Mesendoderm (in vitro differentiated cells): ENCODE measurements at regions not wholly inside any gene's neighbourhood (a gene's known extent, or its start where the extent isn't known, plus 50 kb on each side); places are given as distances from the start of the nearest gene placed in this dataset.

ENCODE experiments used
- DNase-seq: peaks from one replicate; pipeline ENCODE4 v3.0.0; 2013
- H2AK5ac ChIP-seq: 2 replicates; pipeline ENCODE4 v1.6.1; 2013; ENCODE audit warnings: low read length, inconsistent platforms
- H2BK120ac ChIP-seq: 2 replicates; pipeline ENCODE4 v1.6.1; 2013; ENCODE audit warnings: low read depth, mild to moderate bottlenecking, low read length, moderate library complexity, mixed read lengths
- H2BK15ac ChIP-seq: replicated peaks from 2 replicates; pipeline ENCODE4 v1.6.1; 2013; ENCODE audit warnings: low read depth, mild to moderate bottlenecking, moderate library complexity
- H2BK5ac ChIP-seq: 2 replicates; pipeline ENCODE4 v1.6.1; 2013; ENCODE audit warnings: low read length, inconsistent platforms
- H3K18ac ChIP-seq: 2 replicates; pipeline ENCODE4 v1.6.1; 2013; ENCODE audit warnings: mild to moderate bottlenecking, low read length, mixed read lengths
- H3K23ac ChIP-seq: one replicate; pipeline ENCODE4 v1.6.1; 2013; ENCODE audit warnings: low read length
- H3K27ac ChIP-seq: 2 replicates; pipeline ENCODE4 v1.5.1; 2013; ENCODE audit warnings: low read depth, mild to moderate bottlenecking, inconsistent platforms, low read length, moderate library complexity
- H3K27me3 ChIP-seq: 2 replicates; pipeline ENCODE4 v1.6.1; 2013; ENCODE audit warnings: low read length, control low read depth, mild to moderate bottlenecking, inconsistent platforms; ENCODE audit not compliant: insufficient read depth, poor library complexity
- H3K36me3 ChIP-seq: 2 replicates; pipeline ENCODE4 v1.6.1; 2013; ENCODE audit warnings: low read length, inconsistent platforms; ENCODE audit not compliant: control insufficient read depth, insufficient read depth
- H3K4ac ChIP-seq: one replicate; pipeline ENCODE4 v1.6.1; 2013; ENCODE audit warnings: low read depth, mild to moderate bottlenecking, low read length, moderate library complexity
- H3K4me1 ChIP-seq: 2 replicates; pipeline ENCODE4 v1.6.1; 2013; ENCODE audit warnings: low read depth, low read length, inconsistent platforms; ENCODE audit not compliant: control insufficient read depth
- H3K4me2 ChIP-seq: 2 replicates; pipeline ENCODE4 v1.6.1; 2013; ENCODE audit warnings: low read length
- H3K4me3 ChIP-seq: 2 replicates; pipeline ENCODE4 v1.5.1; 2013; ENCODE audit warnings: mild to moderate bottlenecking, low read length
- H3K56ac ChIP-seq: one replicate; pipeline ENCODE4 v1.6.1; 2013; ENCODE audit warnings: low read length
- H3K79me1 ChIP-seq: 2 replicates; pipeline ENCODE4 v1.6.1; 2013; ENCODE audit warnings: low read length, inconsistent platforms
- H3K79me2 ChIP-seq: 2 replicates; pipeline ENCODE4 v1.6.1; 2013; ENCODE audit warnings: mild to moderate bottlenecking, low read length; ENCODE audit not compliant: control insufficient read depth, insufficient read depth
- H3K9ac ChIP-seq: 2 replicates; pipeline ENCODE4 v1.6.1; 2013; ENCODE audit warnings: low read length, inconsistent platforms
- H4K5ac ChIP-seq: one replicate; pipeline ENCODE4 v1.6.1; 2013; ENCODE audit warnings: low read length
- H4K8ac ChIP-seq: one replicate; pipeline ENCODE4 v1.6.1; 2013; ENCODE audit warnings: low read depth, mild to moderate bottlenecking, control low read depth, low read length, moderate library complexity
- WGBS: extraction: QIAGEN DNeasy Blood & Tissue Kit; methylation state at CpG from one replicate; pipeline ENCODE4 v1.1.7; 2013; ENCODE audit warnings: low lambda C conversion rate, missing lambda C conversion rate; ENCODE audit not compliant: insufficient coverage; ENCODE audit errors: extremely low coverage; 5-methylcytosine and 5-hydroxymethylcytosine counted together

- Histone ChIP-seq H2BK15ac (no peak overlapping the region), H3K4me1 (no peaks in the 10 kb centered on the region), H3K9ac (no peak overlapping the region), H2AK5ac (no peak overlapping the region), H3K4me3 (no peak overlapping the region), H3K23ac (no peak overlapping the region), H3K27ac (no peak overlapping the region), H4K8ac (no peak overlapping the region), H2BK120ac (no peak overlapping the region), H4K5ac (no peak overlapping the region), H3K79me1 (no peaks in the 10 kb centered on the region), H3K27me3 (no peaks in the 10 kb centered on the region), H2BK5ac (no peak overlapping the region), H3K4ac (no peak overlapping the region), H3K79me2 (no peaks in the 10 kb centered on the region), H3K36me3 (no peaks in the 10 kb centered on the region), H3K56ac (no peak overlapping the region), H3K18ac (no peak overlapping the region), H3K4me2 (no peak overlapping the region)
- WGBS = no CpG with 5 or more reads among the region's 22 CpGs
- DNase-seq = no peak
Measured at GRCh38 chr11:70846781-70847655, 405.4 kb downstream of the SHANK2 start.

GRCh38 chr11:70848243-70848750, 404.1 kb downstream of the SHANK2 start:
- WGBS = no CpG with 5 or more reads among the region's 13 CpGs
- H3K4ac ChIP-seq = no peak overlapping the region
- no peak overlapping the region for H4K5ac ChIP-seq
- no peaks in the 10 kb centered on the region for H3K79me2 ChIP-seq
- H3K18ac ChIP-seq = no peak overlapping the region
- H4K8ac ChIP-seq = no peak overlapping the region
- H2BK15ac ChIP-seq = no peak overlapping the region
- H3K4me3 ChIP-seq = no peak overlapping the region
- no peak overlapping the region for H3K27ac ChIP-seq
- no peaks in the 10 kb centered on the region for H3K36me3 ChIP-seq
- H3K56ac ChIP-seq = no peak overlapping the region
- no peak for DNase-seq
- no peak overlapping the region for H2AK5ac ChIP-seq
- no peaks in the 10 kb centered on the region for H3K27me3 ChIP-seq
- no peaks in the 10 kb centered on the region for H3K79me1 ChIP-seq
- no peaks in the 10 kb centered on the region for H3K4me1 ChIP-seq
- no peak overlapping the region for H3K23ac ChIP-seq
- no peak overlapping the region for H3K9ac ChIP-seq
- no peak overlapping the region for H2BK5ac ChIP-seq
- no peak overlapping the region for H2BK120ac ChIP-seq
- no peak overlapping the region for H3K4me2 ChIP-seq

- no peaks in the 10 kb centered on the region for H3K36me3 ChIP-seq
- H3K4me2 ChIP-seq = no peak overlapping the region
- H2BK120ac ChIP-seq = no peak overlapping the region
- H3K4me1 ChIP-seq = no peaks in the 10 kb centered on the region
- no peak overlapping the region for H2AK5ac ChIP-seq
- H3K27me3 ChIP-seq = no peaks in the 10 kb centered on the region
- no peak overlapping the region for H4K8ac ChIP-seq
- H3K18ac ChIP-seq = no peak overlapping the region
- no peak overlapping the region for H3K56ac ChIP-seq
- no CpG with 5 or more reads among the region's 3 CpGs for WGBS
- H3K4ac ChIP-seq = no peak overlapping the region
- no peaks in the 10 kb centered on the region for H3K79me1 ChIP-seq
- no peak overlapping the region for H3K9ac ChIP-seq
- no peak overlapping the region for H3K4me3 ChIP-seq
- H2BK15ac ChIP-seq = no peak overlapping the region
- no peak for DNase-seq
- H2BK5ac ChIP-seq = no peak overlapping the region
- H3K79me2 ChIP-seq = no peaks in the 10 kb centered on the region
- H4K5ac ChIP-seq = no peak overlapping the region
- H3K27ac ChIP-seq = no peak overlapping the region
- no peak overlapping the region for H3K23ac ChIP-seq
Measured at GRCh38 chr11:70849031-70849430, 403.3 kb downstream of the SHANK2 start.

GRCh38 chr11:70851308-70851707, 401.1 kb downstream of the SHANK2 start:
- Histone ChIP-seq H3K18ac (no peak overlapping the region), H4K8ac (no peak overlapping the region), H3K23ac (no peak overlapping the region), H3K27me3 (no peaks in the 10 kb centered on the region), H3K79me2 (no peaks in the 10 kb centered on the region), H4K5ac (no peak overlapping the region), H2BK120ac (no peak overlapping the region), H3K27ac (no peak overlapping the region), H3K4me1 (no peaks in the 10 kb centered on the region), H3K4ac (no peak overlapping the region), H3K56ac (no peak overlapping the region), H3K4me2 (no peak overlapping the region), H2AK5ac (no peak overlapping the region), H3K9ac (no peak overlapping the region), H2BK5ac (no peak overlapping the region), H2BK15ac (no peak overlapping the region), H3K4me3 (no peak overlapping the region), H3K79me1 (no peaks in the 10 kb centered on the region), H3K36me3 (no peaks in the 10 kb centered on the region)
- DNase-seq = no peak
- no CpG with 5 or more reads among the region's 3 CpGs for WGBS

GRCh38 chr11:70851907-70852306, 400.5 kb downstream of the SHANK2 start:
- H3K9ac ChIP-seq = no peak overlapping the region

More at GRCh38 chr11:70851907-70852306, 400.5 kb downstream of the SHANK2 start:
- H3K36me3 ChIP-seq = no peaks in the 10 kb centered on the region
- no peaks in the 10 kb centered on the region for H3K4me1 ChIP-seq
- H3K79me1 ChIP-seq = no peaks in the 10 kb centered on the region
- no peak overlapping the region for H3K18ac ChIP-seq
- H4K5ac ChIP-seq = no peak overlapping the region
- no peak overlapping the region for H3K4me2 ChIP-seq
- H3K4me3 ChIP-seq = no peak overlapping the region
- no peak overlapping the region for H3K4ac ChIP-seq
- H3K27ac ChIP-seq = no peak overlapping the region
- H3K23ac ChIP-seq = no peak overlapping the region
- WGBS = no CpG with 5 or more reads among the region's 10 CpGs
- no peaks in the 10 kb centered on the region for H3K79me2 ChIP-seq
- H3K56ac ChIP-seq = no peak overlapping the region
- H3K27me3 ChIP-seq = no peaks in the 10 kb centered on the region
- no peak overlapping the region for H2BK5ac ChIP-seq
- H2BK15ac ChIP-seq = no peak overlapping the region
- H2AK5ac ChIP-seq = no peak overlapping the region
- H4K8ac ChIP-seq = no peak overlapping the region
- no peak for DNase-seq
- H2BK120ac ChIP-seq = no peak overlapping the region
